Activated naive CD4-positive, alpha-beta T cell treated with anti-CD3 and anti-CD28 coated beads, Interleukin-2, amount 50 U/mL, for 72 hours (primary cell): ENCODE measurements at regions not wholly inside any gene's neighbourhood (a gene's known extent, or its start where the extent isn't known, plus 50 kb on each side); places are given as distances from the start of the nearest gene placed in this dataset.

Experiments used
- ATAC-seq, 2 donors: fragments of 150-1000 bp; cut with Tn5 transposase; 2 replicates each; pipeline ENCODE4 v1.10.0; 2021; ENCODE audit warnings: mild to moderate bottlenecking in 2 of 2, moderate library complexity in 2 of 2
- DNase-seq, 2 donors: peaks; one replicate each; pipeline ENCODE4 v3.0.0; 2021 to 2022; ENCODE audit warnings: low spot score in 2 of 2
- H3K27ac Mint-ChIP-seq, 2 donors: one replicate each; pipeline ENCODE4 v1.8.0; 2022; ENCODE audit warnings: mild to moderate bottlenecking in 2 of 2, mixed read lengths in 2 of 2
- H3K36me3 Mint-ChIP-seq, 2 donors: one replicate each; pipeline ENCODE4 v1.8.0; 2022; ENCODE audit warnings: mixed read lengths in 2 of 2
- H3K9me3 Mint-ChIP-seq, 2 donors: one replicate each; pipeline ENCODE4 v1.8.0; 2022; ENCODE audit warnings: mixed read lengths in 2 of 2

- DNase-seq (no peak), ATAC-seq (no peak)
- Mint-ChIP-seq H3K9me3 (no peaks in the 10 kb centered on the region), H3K36me3 (no peaks in the 10 kb centered on the region), H3K27ac (no peak overlapping the region)
Observed at GRCh38 chr9:127553793-127554192, 58.3 kb upstream of the STXBP1 start.

- peak overlapping the region; percentile 60 to 80 for H3K27ac Mint-ChIP-seq
- ATAC-seq = no peak
Observed at GRCh38 chr9:127554966-127555839, 56.9 kb upstream of the STXBP1 start.

GRCh38 chr9:127555840-127556820, 55.9 kb upstream of the STXBP1 start:
- Mint-ChIP-seq H3K9me3 (no peaks in the 10 kb centered on the region), H3K36me3 (no peaks in the 10 kb centered on the region), H3K27ac (peak overlapping the region; percentile 60 to 80)
- DNase-seq (peak in 1 of 2 donors; percentile 64), ATAC-seq (peak; percentile 81 to 84)

More at GRCh38 chr9:127554966-127555839, 56.9 kb upstream of the STXBP1 start:
- no peak for DNase-seq
- no peaks in the 10 kb centered on the region for H3K9me3 Mint-ChIP-seq
- H3K36me3 Mint-ChIP-seq = no peaks in the 10 kb centered on the region

GRCh38 chr9:127556871-127557270, 55.2 kb upstream of the STXBP1 start:
- Mint-ChIP-seq H3K27ac (peak overlapping the region; percentile 65 to 80), H3K36me3 (no peaks in the 10 kb centered on the region), H3K9me3 (no peaks in the 10 kb centered on the region)
- no peak for ATAC-seq
- DNase-seq = no peak

GRCh38 chr9:127557466-127557869, 54.6 kb upstream of the STXBP1 start:
- Mint-ChIP-seq H3K27ac (peak overlapping the region in 1 of 2 donors; percentile 80), H3K36me3 (no peaks in the 10 kb centered on the region), H3K9me3 (no peaks in the 10 kb centered on the region)
- DNase-seq = no peak
- ATAC-seq = no peak

- Mint-ChIP-seq H3K9me3 (no peaks in the 10 kb centered on the region), H3K27ac (peak overlapping the region in 1 of 2 donors; percentile 16), H3K36me3 (no peaks in the 10 kb centered on the region)
- ATAC-seq (no peak), DNase-seq (no peak)
Observed at GRCh38 chr9:127557998-127558546, 54.0 kb upstream of the STXBP1 start.

- ATAC-seq (no peak), DNase-seq (no peak)
- peak overlapping the region in 1 of 2 donors; percentile 16 for H3K27ac Mint-ChIP-seq
- no peaks in the 10 kb centered on the region for H3K9me3 Mint-ChIP-seq
- H3K36me3 Mint-ChIP-seq = no peaks in the 10 kb centered on the region
Observed at GRCh38 chr9:127558581-127559246, 53.4 kb upstream of the STXBP1 start.

GRCh38 chr9:127559247-127559680, 52.8 kb upstream of the STXBP1 start:
- Mint-ChIP-seq H3K27ac (peak overlapping the region in 1 of 2 donors; percentile 16), H3K9me3 (no peaks in the 10 kb centered on the region), H3K36me3 (no peaks in the 10 kb centered on the region)
- ATAC-seq (no peak), DNase-seq (no peak)

GRCh38 chr9:127561491-127562278, 50.4 kb upstream of the STXBP1 start:
- H3K9me3 Mint-ChIP-seq = no peaks in the 10 kb centered on the region
- no peaks in the 10 kb centered on the region for H3K36me3 Mint-ChIP-seq
- ATAC-seq (peak; percentile 41 to 86), DNase-seq (no peak)
- peak overlapping the region in 1 of 2 donors; percentile 67 for H3K27ac Mint-ChIP-seq
